Body of pancreas (tissue), 4 donors: ENCODE measurements at regions not wholly inside any gene's neighbourhood (a gene's known extent, or its start where the extent isn't known, plus 50 kb on each side); places are given as distances from the start of the nearest gene placed in this dataset.

ENCODE experiments used
- POLR2A ChIP-seq, 3 donors: fragments of 450-650 bp; IDR thresholded peaks; one replicate each; pipeline ENCODE4 v1.6.1; 2016; ENCODE audit warnings: antibody characterized with exemption in 3 of 3, mild to moderate bottlenecking in 2 of 3
- TF ChIP-seq, protein P1 (sequence below), 7 experiments: fragments of 450-650 bp in 4 of 7; fragments of 200-600 bp in 3 of 7; sonication (generic) in 3 of 7; IDR thresholded peaks; one replicate each; pipeline ENCODE4 v1.5.1; 2016 to 2019; ENCODE audit warnings: antibody characterized with exemption in 7 of 7

DNA sequence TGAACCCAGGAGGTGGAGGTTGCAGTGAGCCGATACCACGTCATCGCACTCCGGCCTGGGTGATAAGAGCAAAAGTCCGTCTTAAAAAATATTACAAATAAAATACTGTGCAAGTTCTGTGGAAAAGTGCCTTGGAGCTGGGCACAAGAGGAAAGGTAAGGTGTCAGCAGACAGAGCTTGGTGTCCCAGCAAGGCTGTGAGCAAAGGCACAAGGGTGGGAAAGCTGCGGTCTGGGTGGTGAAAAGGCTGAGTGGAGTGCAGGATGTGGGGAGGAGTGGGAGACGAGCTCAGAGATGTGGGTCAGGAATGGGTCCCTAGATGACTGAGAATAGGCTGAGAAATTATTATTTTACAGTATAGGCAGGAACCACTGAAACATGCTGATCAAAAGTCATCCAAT is 150.6 kb downstream of the RHOU start:
- TF ChIP-seq, protein P1, sequence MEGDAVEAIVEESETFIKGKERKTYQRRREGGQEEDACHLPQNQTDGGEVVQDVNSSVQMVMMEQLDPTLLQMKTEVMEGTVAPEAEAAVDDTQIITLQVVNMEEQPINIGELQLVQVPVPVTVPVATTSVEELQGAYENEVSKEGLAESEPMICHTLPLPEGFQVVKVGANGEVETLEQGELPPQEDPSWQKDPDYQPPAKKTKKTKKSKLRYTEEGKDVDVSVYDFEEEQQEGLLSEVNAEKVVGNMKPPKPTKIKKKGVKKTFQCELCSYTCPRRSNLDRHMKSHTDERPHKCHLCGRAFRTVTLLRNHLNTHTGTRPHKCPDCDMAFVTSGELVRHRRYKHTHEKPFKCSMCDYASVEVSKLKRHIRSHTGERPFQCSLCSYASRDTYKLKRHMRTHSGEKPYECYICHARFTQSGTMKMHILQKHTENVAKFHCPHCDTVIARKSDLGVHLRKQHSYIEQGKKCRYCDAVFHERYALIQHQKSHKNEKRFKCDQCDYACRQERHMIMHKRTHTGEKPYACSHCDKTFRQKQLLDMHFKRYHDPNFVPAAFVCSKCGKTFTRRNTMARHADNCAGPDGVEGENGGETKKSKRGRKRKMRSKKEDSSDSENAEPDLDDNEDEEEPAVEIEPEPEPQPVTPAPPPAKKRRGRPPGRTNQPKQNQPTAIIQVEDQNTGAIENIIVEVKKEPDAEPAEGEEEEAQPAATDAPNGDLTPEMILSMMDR (IDR thresholded peaks at IDR 0.05), result no peak
- TF ChIP-seq POLR2A (IDR thresholded peaks at IDR 0.05), result no peak
